ENCODE measurements at regions not wholly inside any gene's neighbourhood (a gene's known extent, or its start where the extent isn't known, plus 50 kb on each side); places are given as distances from the start of the nearest gene placed in this dataset.

DNA sequence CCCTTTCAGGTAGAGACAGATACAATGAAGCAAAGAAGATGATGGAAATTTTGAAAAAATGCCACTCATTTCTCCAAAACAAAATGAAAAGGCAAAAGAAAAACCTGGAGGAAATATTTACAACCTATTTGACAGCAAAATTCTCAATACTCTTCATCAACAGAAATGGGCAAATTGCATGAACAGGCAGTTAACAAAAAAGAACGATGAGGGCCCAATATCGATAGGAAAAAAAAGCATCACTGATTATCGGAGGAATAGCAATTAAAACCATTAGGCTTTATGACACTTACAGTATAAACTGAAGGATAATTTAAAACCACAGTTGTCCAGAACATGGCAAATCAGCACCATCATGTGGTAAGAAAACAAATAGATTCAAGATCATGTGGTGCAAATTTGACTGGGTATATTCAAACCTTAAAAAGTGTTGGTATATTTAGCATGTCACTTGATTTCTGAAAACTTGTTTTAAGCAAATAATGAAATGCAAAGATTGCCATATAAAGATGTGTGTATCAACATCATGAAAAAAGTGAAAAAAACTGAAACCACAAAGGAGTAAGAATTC is 222.9 kb downstream of the BRD1 start:
- TF ChIP-seq POLR2A (IDR thresholded peaks at IDR 0.05; ENCODE audit: low read depth, low read length) = no peak
- TF ChIP-seq TAF1 (IDR thresholded peaks at IDR 0.05; ENCODE audit: low read depth, low read length) = no peak

Measured in GM12891 (cell line).